ENCODE measurements at regions not wholly inside any gene's neighbourhood (a gene's known extent, or its start where the extent isn't known, plus 50 kb on each side); places are given as distances from the start of the nearest gene placed in this dataset.
"Not testable (repeated sequence)": the region's sequence is repeated elsewhere in the genome, so short reads cannot be mapped to it uniquely, and the experiment has no call there.

DNA sequence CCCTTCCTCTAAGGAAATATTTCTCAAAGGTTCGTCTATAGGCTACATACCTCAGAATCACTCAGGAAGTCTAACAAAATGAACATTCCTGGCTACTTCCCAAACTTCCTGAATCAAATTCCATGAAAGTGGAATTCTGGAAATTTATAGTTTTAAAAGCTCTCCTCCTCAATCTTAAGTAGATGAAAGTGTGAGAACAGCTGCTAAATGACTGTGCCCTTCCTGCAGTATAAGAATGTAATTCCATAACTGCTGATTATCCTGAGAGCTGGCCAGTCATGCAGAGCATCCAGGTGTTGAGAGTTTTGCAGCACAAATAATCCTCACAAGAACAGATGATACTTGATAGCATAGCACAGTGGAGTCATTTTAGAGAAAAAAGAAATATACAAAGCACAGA is 265.0 kb downstream of the KCNJ3 start:
- Histone ChIP-seq H3K4me1 (ENCODE audit: control insufficient read depth, insufficient read depth, low read length) (no peaks in the 10 kb centered on the region), H3K9ac (ENCODE audit: low read length) (no peak overlapping the region), H3K27me3 (ENCODE audit: control insufficient read depth, insufficient read depth, low read length) (no peaks in the 10 kb centered on the region)

DNA sequence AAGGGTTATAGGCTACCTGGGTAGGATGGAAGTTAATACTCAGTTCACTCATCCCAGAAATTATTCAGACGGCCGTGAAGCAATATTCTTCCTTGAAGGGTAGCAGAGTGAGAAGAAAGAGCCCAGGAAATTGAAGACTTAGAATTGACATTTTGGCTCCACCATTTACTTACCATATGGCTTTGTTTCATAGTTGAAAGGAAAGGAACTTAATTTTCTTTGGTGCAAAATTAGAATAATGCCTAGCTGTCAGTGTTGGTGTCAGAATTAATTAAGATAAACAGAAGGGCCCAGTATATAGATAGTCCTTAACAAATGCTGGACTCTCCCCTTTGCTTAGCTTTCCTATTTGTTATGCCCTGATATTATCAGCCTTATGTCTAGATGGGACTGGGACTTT is 263.2 kb downstream of the KCNJ3 start:
- no peaks in the 10 kb centered on the region for H3K4me1 ChIP-seq (ENCODE audit: control insufficient read depth, insufficient read depth, low read length)
- no peaks in the 10 kb centered on the region for H3K36me3 ChIP-seq (ENCODE audit: control insufficient read depth, insufficient read depth, low read length)
- H3K27me3 ChIP-seq (ENCODE audit: control insufficient read depth, insufficient read depth, low read length), result no peaks in the 10 kb centered on the region
- no peaks in the 10 kb centered on the region for H3K9me3 ChIP-seq (ENCODE audit: control insufficient read depth, low read length)
- H3K4me3 ChIP-seq (ENCODE audit: low read length), result no peak overlapping the region
- no peak overlapping the region for H3K9ac ChIP-seq (ENCODE audit: low read length)

More for the DNA sequence above, 265.0 kb downstream of the KCNJ3 start:
- Histone ChIP-seq H3K36me3 (ENCODE audit: control insufficient read depth, insufficient read depth, low read length) (no peaks in the 10 kb centered on the region), H3K9me3 (ENCODE audit: control insufficient read depth, low read length) (no peaks in the 10 kb centered on the region), H3K4me3 (ENCODE audit: low read length) (no peak overlapping the region)

DNA sequence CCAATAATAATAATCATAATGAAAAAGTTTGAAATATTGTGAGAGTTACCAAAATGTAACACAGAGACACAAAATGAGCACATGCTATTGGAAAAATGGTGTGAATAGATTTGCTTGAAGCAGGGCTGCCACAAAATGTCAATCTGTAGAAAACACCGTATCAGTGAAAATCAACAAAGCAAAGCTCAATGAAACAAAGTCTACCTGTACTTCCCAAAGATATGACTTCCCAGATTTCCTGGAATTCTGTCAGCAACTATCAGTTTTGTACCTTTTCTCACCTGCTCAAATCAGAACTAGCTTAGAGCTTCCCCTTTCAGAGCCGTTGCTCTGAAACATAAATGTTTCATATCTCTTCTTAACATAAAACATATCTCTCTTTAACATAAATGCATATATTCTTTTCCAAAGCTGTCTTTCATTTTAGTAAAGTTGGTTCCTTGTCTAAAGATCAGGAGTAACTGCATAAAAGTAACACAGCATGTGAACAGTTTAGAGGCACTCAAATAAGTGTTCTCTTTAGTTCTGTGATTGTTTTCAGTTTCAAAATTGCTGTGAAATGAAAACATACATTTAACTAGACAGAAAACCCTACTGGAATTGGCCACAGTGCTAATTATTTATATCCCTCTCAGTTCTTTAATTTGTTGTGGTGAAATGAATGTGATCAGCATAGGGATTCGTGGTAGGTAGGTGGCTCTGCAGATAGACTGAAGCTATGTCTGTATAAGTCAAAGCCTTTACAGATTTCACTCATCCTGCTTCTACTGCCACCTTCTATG is 262.5 kb downstream of the KCNJ3 start:
- Histone ChIP-seq H3K36me3 (ENCODE audit: control insufficient read depth, insufficient read depth, low read length) (no peaks in the 10 kb centered on the region), H3K4me3 (ENCODE audit: low read length) (no peak overlapping the region), H3K4me1 (ENCODE audit: control insufficient read depth, insufficient read depth, low read length) (no peaks in the 10 kb centered on the region), H3K9me3 (ENCODE audit: control insufficient read depth, low read length) (no peaks in the 10 kb centered on the region), H3K27me3 (ENCODE audit: control insufficient read depth, insufficient read depth, low read length) (no peaks in the 10 kb centered on the region), H3K9ac (ENCODE audit: low read length) (no peak overlapping the region)

DNA sequence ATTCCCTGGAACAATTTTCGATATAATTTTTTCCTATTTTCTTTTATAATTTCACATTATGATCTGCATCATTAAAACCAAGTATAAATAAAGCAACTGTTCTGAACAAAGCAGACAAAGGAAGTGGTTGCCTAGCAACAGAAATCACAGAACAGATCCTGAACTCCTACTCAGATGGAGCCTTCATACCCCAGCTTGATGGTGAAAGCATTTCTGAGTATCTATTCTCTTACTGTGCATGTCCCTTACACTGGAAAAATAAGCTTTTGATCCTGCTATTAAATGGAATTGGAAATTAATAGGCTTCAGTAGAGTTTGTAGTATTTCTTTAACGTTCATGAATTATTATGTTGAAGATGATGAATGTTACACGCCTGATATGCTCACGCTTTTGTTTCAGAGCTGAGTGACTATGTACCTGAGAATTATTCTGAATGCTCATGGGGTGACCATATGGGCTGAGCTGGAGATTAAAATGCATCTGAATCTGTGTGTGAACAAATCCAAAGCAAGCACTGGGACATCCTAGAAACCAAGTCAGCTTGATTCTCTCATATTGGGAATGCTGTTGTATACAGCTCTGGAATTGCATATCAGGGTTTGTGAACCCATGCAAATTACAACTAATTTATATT is 254.0 kb downstream of the KCNJ3 start:
- H3K27me3 ChIP-seq (ENCODE audit: control insufficient read depth, insufficient read depth, low read length), result no peaks in the 10 kb centered on the region
- no peak overlapping the region for H3K9ac ChIP-seq (ENCODE audit: low read length)
- H3K9me3 ChIP-seq (ENCODE audit: control insufficient read depth, low read length), result no peaks in the 10 kb centered on the region
- H3K4me3 ChIP-seq (ENCODE audit: low read length), result no peak overlapping the region
- H3K4me1 ChIP-seq (ENCODE audit: control insufficient read depth, insufficient read depth, low read length), result no peaks in the 10 kb centered on the region
- no peaks in the 10 kb centered on the region for H3K36me3 ChIP-seq (ENCODE audit: control insufficient read depth, insufficient read depth, low read length)

DNA sequence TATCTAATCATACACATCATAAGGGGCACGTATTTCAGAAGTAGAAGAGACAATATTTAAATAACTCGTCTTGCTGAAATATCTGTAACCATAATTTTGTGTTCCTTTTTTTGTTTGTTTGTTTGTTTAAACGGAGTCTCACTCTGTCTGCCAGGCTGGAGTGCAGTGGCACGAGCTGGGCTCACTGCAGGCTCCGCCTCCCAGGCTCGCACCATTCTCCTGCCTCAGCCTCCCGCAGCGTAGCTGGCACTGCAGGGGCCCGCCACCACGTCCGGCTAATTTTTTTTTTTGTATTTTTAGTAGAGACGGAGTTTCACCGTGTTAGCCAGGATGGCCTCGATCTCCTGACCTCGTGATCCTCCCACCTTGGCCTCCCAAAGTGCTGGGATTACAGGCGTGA is 248.9 kb downstream of the KCNJ3 start:
- not testable (repeated sequence) for H3K9me3 ChIP-seq (ENCODE audit: control insufficient read depth, low read length); H3K27me3 ChIP-seq (ENCODE audit: control insufficient read depth, insufficient read depth, low read length); H3K4me1 ChIP-seq (ENCODE audit: control insufficient read depth, insufficient read depth, low read length); H3K4me3 ChIP-seq (ENCODE audit: low read length); H3K36me3 ChIP-seq (ENCODE audit: control insufficient read depth, insufficient read depth, low read length); H3K9ac ChIP-seq (ENCODE audit: low read length)

DNA sequence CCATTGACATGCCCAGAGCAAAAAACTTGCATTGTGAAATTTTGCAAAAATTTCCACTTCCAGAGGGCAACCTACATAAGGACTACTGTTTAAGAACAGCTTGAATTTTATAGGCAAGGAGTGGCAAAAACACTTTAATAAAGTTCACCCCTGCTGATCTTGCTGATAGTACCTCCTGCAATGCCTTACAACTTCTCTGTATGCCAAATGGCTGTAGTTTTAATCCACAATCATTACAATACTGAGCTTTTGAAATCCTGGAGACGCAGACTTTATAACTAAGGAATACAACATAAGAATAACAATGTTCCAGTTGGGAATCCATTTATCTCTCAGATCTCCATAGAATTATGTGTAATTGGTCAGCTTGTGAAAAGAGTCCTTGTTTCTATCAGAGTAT is 247.5 kb downstream of the KCNJ3 start:
- no peaks in the 10 kb centered on the region for H3K27me3 ChIP-seq (ENCODE audit: control insufficient read depth, insufficient read depth, low read length)
- no peaks in the 10 kb centered on the region for H3K36me3 ChIP-seq (ENCODE audit: control insufficient read depth, insufficient read depth, low read length)
- no peak overlapping the region for H3K4me3 ChIP-seq (ENCODE audit: low read length)
- H3K4me1 ChIP-seq (ENCODE audit: control insufficient read depth, insufficient read depth, low read length), result no peaks in the 10 kb centered on the region
- no peaks in the 10 kb centered on the region for H3K9me3 ChIP-seq (ENCODE audit: control insufficient read depth, low read length)
- no peak overlapping the region for H3K9ac ChIP-seq (ENCODE audit: low read length)

DNA sequence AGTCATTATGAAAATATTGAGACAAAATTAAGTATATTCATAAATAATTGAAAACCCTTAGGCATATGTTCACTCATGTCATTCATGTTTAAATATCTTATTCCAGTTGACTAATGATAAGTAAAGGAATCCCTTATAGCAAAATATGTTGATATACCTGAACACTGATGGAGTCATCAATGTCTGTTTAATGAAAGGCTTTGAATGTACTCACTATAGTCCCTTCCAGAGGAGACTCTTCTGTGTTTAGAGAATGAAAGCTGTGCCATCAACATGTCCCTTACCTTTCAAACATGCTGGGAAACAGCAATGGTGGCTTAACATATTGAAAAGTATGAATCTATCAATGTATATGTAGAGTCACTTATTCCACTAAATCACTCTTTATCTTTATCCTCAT is 242.9 kb downstream of the KCNJ3 start:
- H3K27me3 ChIP-seq (ENCODE audit: control insufficient read depth, insufficient read depth, low read length), result no peaks in the 10 kb centered on the region
- H3K4me1 ChIP-seq (ENCODE audit: control insufficient read depth, insufficient read depth, low read length), result no peaks in the 10 kb centered on the region
- H3K9ac ChIP-seq (ENCODE audit: low read length), result no peak overlapping the region
- H3K4me3 ChIP-seq (ENCODE audit: low read length), result no peak overlapping the region
- no peaks in the 10 kb centered on the region for H3K9me3 ChIP-seq (ENCODE audit: control insufficient read depth, low read length)
- no peaks in the 10 kb centered on the region for H3K36me3 ChIP-seq (ENCODE audit: control insufficient read depth, insufficient read depth, low read length)

DNA sequence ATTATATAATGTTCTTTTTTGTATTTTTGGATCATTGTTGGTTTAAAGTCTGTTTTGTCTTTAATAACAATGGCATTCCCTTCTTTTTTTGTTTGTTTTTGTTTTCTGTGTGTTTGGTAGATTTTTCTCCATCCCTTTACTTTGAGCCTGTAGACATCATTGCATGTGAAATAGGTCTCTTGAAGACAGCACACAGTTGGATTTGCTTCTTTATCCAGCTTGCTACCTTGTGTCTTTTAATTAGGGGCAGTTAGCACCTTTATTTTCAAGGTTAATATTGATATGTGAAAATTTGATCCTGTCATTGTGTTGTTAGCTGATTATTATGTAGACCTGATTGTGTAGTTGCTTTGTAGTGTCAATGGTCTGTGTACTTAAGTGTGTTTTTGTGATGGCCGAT is 235.7 kb downstream of the KCNJ3 start:
- H3K27me3 ChIP-seq (ENCODE audit: control insufficient read depth, insufficient read depth, low read length), result no peaks in the 10 kb centered on the region
- H3K36me3 ChIP-seq (ENCODE audit: control insufficient read depth, insufficient read depth, low read length), result no peaks in the 10 kb centered on the region
- H3K4me1 ChIP-seq (ENCODE audit: control insufficient read depth, insufficient read depth, low read length), result no peaks in the 10 kb centered on the region
- H3K4me3 ChIP-seq (ENCODE audit: low read length), result no peak overlapping the region
- H3K9me3 ChIP-seq (ENCODE audit: control insufficient read depth, low read length), result no peaks in the 10 kb centered on the region
- H3K9ac ChIP-seq (ENCODE audit: low read length), result no peak overlapping the region

DNA sequence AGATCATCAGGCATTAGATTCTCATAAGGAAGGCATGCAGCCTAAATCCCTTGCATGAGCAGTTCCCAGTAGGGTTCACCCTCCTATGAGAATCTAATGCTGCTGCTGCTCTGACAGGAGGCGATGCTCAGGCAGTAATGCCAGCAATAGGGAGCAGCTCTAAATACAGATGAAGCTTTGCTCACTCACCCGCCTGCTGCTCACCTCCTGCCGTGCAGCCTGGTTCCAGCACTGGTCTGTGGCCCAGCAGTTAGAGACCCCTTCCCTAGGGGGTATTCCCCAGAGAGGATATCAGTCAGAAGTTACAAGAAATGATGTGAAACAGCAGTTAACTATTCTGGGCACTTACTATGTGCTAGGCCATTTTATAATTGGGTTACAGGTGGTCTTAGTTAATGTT is 226.0 kb downstream of the KCNJ3 start:
- no peaks in the 10 kb centered on the region for H3K9me3 ChIP-seq (ENCODE audit: control insufficient read depth, low read length)
- H3K36me3 ChIP-seq (ENCODE audit: control insufficient read depth, insufficient read depth, low read length), result no peaks in the 10 kb centered on the region
- H3K9ac ChIP-seq (ENCODE audit: low read length), result no peak overlapping the region
- no peaks in the 10 kb centered on the region for H3K4me1 ChIP-seq (ENCODE audit: control insufficient read depth, insufficient read depth, low read length)
- no peaks in the 10 kb centered on the region for H3K27me3 ChIP-seq (ENCODE audit: control insufficient read depth, insufficient read depth, low read length)
- H3K4me3 ChIP-seq (ENCODE audit: low read length), result no peak overlapping the region

DNA sequence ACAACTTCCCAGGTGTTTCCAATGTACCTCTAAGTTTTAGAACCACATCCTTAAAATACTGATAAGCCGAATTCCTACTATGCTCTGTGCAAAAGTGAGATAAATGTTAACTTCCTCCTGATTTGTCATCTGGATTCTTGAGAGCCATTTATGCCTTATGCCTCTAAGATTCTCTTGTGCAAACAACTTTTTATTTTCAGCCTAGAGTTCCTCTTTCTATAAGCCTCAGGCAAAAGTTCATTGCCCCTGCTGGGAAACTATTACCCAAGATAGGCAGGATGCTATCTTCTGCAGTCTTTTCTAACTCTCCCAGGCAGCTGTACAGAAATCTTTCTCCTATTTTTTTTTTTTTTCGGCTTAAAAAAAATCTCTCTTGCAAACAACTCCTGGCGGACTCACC is 216.1 kb downstream of the KCNJ3 start:
- no peaks in the 10 kb centered on the region for H3K36me3 ChIP-seq (ENCODE audit: control insufficient read depth, insufficient read depth, low read length)
- H3K9ac ChIP-seq (ENCODE audit: low read length), result no peak overlapping the region
- no peak overlapping the region for H3K4me3 ChIP-seq (ENCODE audit: low read length)
- H3K27me3 ChIP-seq (ENCODE audit: control insufficient read depth, insufficient read depth, low read length), result no peaks in the 10 kb centered on the region
- H3K9me3 ChIP-seq (ENCODE audit: control insufficient read depth, low read length), result no peaks in the 10 kb centered on the region
- H3K4me1 ChIP-seq (ENCODE audit: control insufficient read depth, insufficient read depth, low read length), result no peaks in the 10 kb centered on the region

DNA sequence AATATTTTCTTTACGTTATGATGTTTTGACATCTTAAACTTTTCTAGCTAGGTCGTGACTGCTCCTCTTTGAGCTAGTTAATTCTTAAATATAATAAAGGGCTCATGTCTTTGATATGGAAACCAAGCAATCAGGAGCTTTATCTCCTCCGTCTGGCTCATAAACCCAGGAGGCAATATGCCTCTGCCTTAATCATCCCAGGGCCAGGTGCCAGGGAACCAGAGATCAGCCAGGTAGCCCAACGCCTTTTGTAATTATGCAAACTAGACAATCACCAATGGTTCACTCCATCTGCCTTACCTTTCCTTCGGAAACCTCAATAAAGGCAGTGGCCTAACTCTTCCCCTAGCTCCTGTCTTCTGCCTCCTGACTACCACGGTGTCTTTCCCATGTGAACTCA is 213.7 kb downstream of the KCNJ3 start:
- Histone ChIP-seq H3K9me3 (ENCODE audit: control insufficient read depth, low read length) (no peaks in the 10 kb centered on the region), H3K4me1 (ENCODE audit: control insufficient read depth, insufficient read depth, low read length) (no peaks in the 10 kb centered on the region), H3K4me3 (ENCODE audit: low read length) (no peak overlapping the region), H3K27me3 (ENCODE audit: control insufficient read depth, insufficient read depth, low read length) (no peaks in the 10 kb centered on the region), H3K36me3 (ENCODE audit: control insufficient read depth, insufficient read depth, low read length) (no peaks in the 10 kb centered on the region), H3K9ac (ENCODE audit: low read length) (no peak overlapping the region)

DNA sequence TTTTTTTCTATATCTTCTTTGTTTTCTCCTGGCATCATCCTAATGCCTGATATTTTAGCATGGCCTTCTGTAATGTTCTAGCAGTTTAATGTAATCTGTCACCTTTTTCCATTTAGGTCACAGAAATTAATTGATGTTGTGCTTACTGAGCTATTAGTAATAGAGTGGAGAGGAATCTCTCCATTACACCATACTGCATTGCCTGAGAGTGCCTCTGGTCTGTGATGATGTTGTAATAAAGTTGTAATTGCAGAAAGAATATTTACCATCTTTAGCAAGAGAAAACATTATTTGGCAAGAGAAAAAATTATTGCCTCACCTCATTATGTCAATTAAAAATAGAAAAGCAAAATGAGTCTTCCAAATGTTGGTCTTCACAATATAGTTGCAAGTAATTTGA is 213.2 kb downstream of the KCNJ3 start:
- Histone ChIP-seq H3K9me3 (ENCODE audit: control insufficient read depth, low read length) (no peaks in the 10 kb centered on the region), H3K4me1 (ENCODE audit: control insufficient read depth, insufficient read depth, low read length) (no peaks in the 10 kb centered on the region), H3K4me3 (ENCODE audit: low read length) (no peak overlapping the region), H3K36me3 (ENCODE audit: control insufficient read depth, insufficient read depth, low read length) (no peaks in the 10 kb centered on the region), H3K9ac (ENCODE audit: low read length) (no peak overlapping the region), H3K27me3 (ENCODE audit: control insufficient read depth, insufficient read depth, low read length) (no peaks in the 10 kb centered on the region)
